Astrocyte (in vitro differentiated cells and primary cell): ENCODE measurements at regions not wholly inside any gene's neighbourhood (a gene's known extent, or its start where the extent isn't known, plus 50 kb on each side); places are given as distances from the start of the nearest gene placed in this dataset.

ENCODE experiments used
- CTCF ChIP-seq: IDR thresholded peaks from 2 replicates; pipeline ENCODE4 v1.5.1; 2011; ENCODE audit warnings: low read depth, mild to moderate bottlenecking, inconsistent platforms, low read length, moderate library complexity; ENCODE audit not compliant: insufficient read depth
- EZH2 ChIP-seq: IDR thresholded peaks from 2 replicates; pipeline ENCODE4 v1.6.1; 2012; ENCODE audit warnings: mild to moderate bottlenecking, low read length, inconsistent platforms; ENCODE audit not compliant: insufficient read depth

GRCh38 chr19:46927893-46928292 lies 67.1 kb downstream of the ARHGAP35 start:
- TF ChIP-seq CTCF (no peak), EZH2 (no peak)
